ENCODE measurements at regions not wholly inside any gene's neighbourhood (a gene's known extent, or its start where the extent isn't known, plus 50 kb on each side); places are given as distances from the start of the nearest gene placed in this dataset.

GRCh38 chr6:145139895-145140294 is 595.4 kb downstream of the EPM2A start:
- POLR2A ChIA-PET = no interaction called here
- H3K4me1 ChIP-seq (ENCODE audit: control insufficient read depth in 2 of 2, insufficient read depth in 2 of 2, low read length in 2 of 2) = no peaks in the 10 kb centered on the region
- no peak overlapping the region for H3K9ac ChIP-seq (ENCODE audit: low read length)
- no peaks in the 10 kb centered on the region for H3K79me2 ChIP-seq (ENCODE audit: control insufficient read depth, insufficient read depth, low read length)
- no peaks in the 10 kb centered on the region for H3K36me3 ChIP-seq (replicated peaks in 1 of 2; ENCODE audit: control extremely low read depth in 1 of 2, control insufficient read depth in 1 of 2, extremely low read depth in 1 of 2, insufficient read depth in 2 of 2, low read length in 1 of 2)
- H3K4me2 ChIP-seq (replicated peaks; ENCODE audit: low read depth, low read length, poor library complexity, severe bottlenecking) = no peak overlapping the region
- H3K4me3 ChIP-seq (ENCODE audit: control extremely low read depth in 1 of 5, extremely low read depth in 1 of 5, insufficient read depth in 1 of 5, low read depth in 2 of 5, low read length in 4 of 5) = no peak overlapping the region
- H2AFZ ChIP-seq (ENCODE audit: insufficient read depth, low read depth, low read length, poor library complexity, severe bottlenecking) = no peak overlapping the region
- CTCF ChIA-PET = no interaction called here
- Mint-ChIP-seq H3K27ac (no peak overlapping the region), H3K4me3 (no peak overlapping the region), H3K9me3 (ENCODE audit: insufficient read depth) (no peaks in the 10 kb centered on the region), H3K4me1 (no peaks in the 10 kb centered on the region), H3K27me3 (peaks cover 6% of the 10 kb centered on the region)
- DNase-seq = no peak
- intact Hi-C loops (cut with micrococcal nuclease) = no loop called here
- H4K20me1 ChIP-seq (ENCODE audit: control insufficient read depth, insufficient read depth, low read length, poor library complexity, severe bottlenecking) = no peaks in the 10 kb centered on the region
- no peaks in the 10 kb centered on the region for H3K9me3 ChIP-seq (ENCODE audit: control extremely low read depth in 1 of 3, control insufficient read depth in 2 of 3, insufficient read depth in 1 of 3, low read length in 2 of 3)
- no peak for TF ChIP-seq EZH2 (IDR thresholded peaks at IDR 0.05; ENCODE audit: borderline replicate concordance, insufficient read depth, low read depth, low read length, poor library complexity, severe bottlenecking)
- TF ChIP-seq, protein P1, sequence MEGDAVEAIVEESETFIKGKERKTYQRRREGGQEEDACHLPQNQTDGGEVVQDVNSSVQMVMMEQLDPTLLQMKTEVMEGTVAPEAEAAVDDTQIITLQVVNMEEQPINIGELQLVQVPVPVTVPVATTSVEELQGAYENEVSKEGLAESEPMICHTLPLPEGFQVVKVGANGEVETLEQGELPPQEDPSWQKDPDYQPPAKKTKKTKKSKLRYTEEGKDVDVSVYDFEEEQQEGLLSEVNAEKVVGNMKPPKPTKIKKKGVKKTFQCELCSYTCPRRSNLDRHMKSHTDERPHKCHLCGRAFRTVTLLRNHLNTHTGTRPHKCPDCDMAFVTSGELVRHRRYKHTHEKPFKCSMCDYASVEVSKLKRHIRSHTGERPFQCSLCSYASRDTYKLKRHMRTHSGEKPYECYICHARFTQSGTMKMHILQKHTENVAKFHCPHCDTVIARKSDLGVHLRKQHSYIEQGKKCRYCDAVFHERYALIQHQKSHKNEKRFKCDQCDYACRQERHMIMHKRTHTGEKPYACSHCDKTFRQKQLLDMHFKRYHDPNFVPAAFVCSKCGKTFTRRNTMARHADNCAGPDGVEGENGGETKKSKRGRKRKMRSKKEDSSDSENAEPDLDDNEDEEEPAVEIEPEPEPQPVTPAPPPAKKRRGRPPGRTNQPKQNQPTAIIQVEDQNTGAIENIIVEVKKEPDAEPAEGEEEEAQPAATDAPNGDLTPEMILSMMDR (IDR thresholded peaks at IDR 0.05) = no peak
- H3K27ac ChIP-seq (ENCODE audit: low read length in 2 of 2) = no peak overlapping the region
- ATAC-seq (ENCODE audit: low read depth) = no peak
- H3K27me3 ChIP-seq (replicated peaks in 1 of 4; ENCODE audit: control extremely low read depth in 1 of 4, control insufficient read depth in 3 of 4, insufficient read depth in 4 of 4, low read length in 3 of 4) = peaks cover 0 to 3% (median 0%) of the 10 kb centered on the region in 4 experiments

DNA sequence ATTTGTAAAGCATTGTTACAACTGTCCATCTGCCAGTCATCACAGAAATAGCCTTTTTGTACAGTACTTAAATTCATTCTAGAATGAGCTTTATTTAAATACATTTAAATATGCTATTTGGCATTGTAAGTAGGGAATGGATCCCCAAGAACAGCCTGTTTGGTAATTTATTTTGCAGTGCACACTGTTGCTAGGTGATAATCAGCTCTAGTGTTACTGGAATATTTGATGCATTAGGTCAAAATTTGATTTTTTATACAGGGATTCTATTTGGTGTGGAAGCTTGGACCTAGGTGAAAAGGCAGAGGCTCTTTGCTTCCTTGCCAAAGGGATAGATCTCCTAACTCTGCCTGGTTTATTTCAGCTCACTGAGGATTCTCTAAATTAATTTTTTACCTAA is 593.7 kb downstream of the EPM2A start:
- Histone ChIP-seq H3K4me1 (ENCODE audit: control insufficient read depth in 2 of 2, insufficient read depth in 2 of 2, low read length in 2 of 2) (no peaks in the 10 kb centered on the region), H4K20me1 (ENCODE audit: control insufficient read depth, insufficient read depth, low read length, poor library complexity, severe bottlenecking) (no peaks in the 10 kb centered on the region), H3K27ac (ENCODE audit: low read length in 2 of 2) (no peak overlapping the region), H3K4me3 (ENCODE audit: control extremely low read depth in 1 of 5, extremely low read depth in 1 of 5, insufficient read depth in 1 of 5, low read depth in 2 of 5, low read length in 4 of 5) (no peak overlapping the region), H3K79me2 (ENCODE audit: control insufficient read depth, insufficient read depth, low read length) (no peaks in the 10 kb centered on the region), H3K4me2 (replicated peaks; ENCODE audit: low read depth, low read length, poor library complexity, severe bottlenecking) (no peak overlapping the region), H3K9me3 (ENCODE audit: control extremely low read depth in 1 of 3, control insufficient read depth in 2 of 3, insufficient read depth in 1 of 3, low read length in 2 of 3) (no peaks in the 10 kb centered on the region), H2AFZ (ENCODE audit: insufficient read depth, low read depth, low read length, poor library complexity, severe bottlenecking) (no peak overlapping the region), H3K27me3 (replicated peaks in 1 of 4; ENCODE audit: control extremely low read depth in 1 of 4, control insufficient read depth in 3 of 4, insufficient read depth in 4 of 4, low read length in 3 of 4) (peaks cover 0 to 3% (median 0%) of the 10 kb centered on the region in 4 experiments), H3K9ac (ENCODE audit: low read length) (no peak overlapping the region), H3K36me3 (replicated peaks in 1 of 2; ENCODE audit: control extremely low read depth in 1 of 2, control insufficient read depth in 1 of 2, extremely low read depth in 1 of 2, insufficient read depth in 2 of 2, low read length in 1 of 2) (no peaks in the 10 kb centered on the region)
- H3K27me3 Mint-ChIP-seq = no peaks in the 10 kb centered on the region
- ChIA-PET CTCF (no interaction called here), POLR2A (no interaction called here)
- no peak overlapping the region for H3K4me3 Mint-ChIP-seq
- TF ChIP-seq, protein P1 (IDR thresholded peaks at IDR 0.05) = no peak
- TF ChIP-seq EZH2 (IDR thresholded peaks at IDR 0.05; ENCODE audit: borderline replicate concordance, insufficient read depth, low read depth, low read length, poor library complexity, severe bottlenecking) = no peak
- no peaks in the 10 kb centered on the region for H3K4me1 Mint-ChIP-seq
- H3K27ac Mint-ChIP-seq = no peak overlapping the region
- H3K9me3 Mint-ChIP-seq (ENCODE audit: insufficient read depth) = no peaks in the 10 kb centered on the region
- no peak for DNase-seq
- intact Hi-C loops (cut with micrococcal nuclease) = no loop called here
- ATAC-seq (ENCODE audit: low read depth) = no peak
